ENCODE measurements at regions not wholly inside any gene's neighbourhood (a gene's known extent, or its start where the extent isn't known, plus 50 kb on each side); places are given as distances from the start of the nearest gene placed in this dataset.
"Not testable (repeated sequence)": the region's sequence is repeated elsewhere in the genome, so short reads cannot be mapped to it uniquely, and the experiment has no call there.

GRCh38 chrX:89350024-89350423 lies 571.7 kb upstream of the TGIF2LX start:
- not testable (repeated sequence) for DNase-seq

GRCh38 chrX:89369904-89370303 lies 551.8 kb upstream of the TGIF2LX start:
- not testable (repeated sequence) for DNase-seq

DNA sequence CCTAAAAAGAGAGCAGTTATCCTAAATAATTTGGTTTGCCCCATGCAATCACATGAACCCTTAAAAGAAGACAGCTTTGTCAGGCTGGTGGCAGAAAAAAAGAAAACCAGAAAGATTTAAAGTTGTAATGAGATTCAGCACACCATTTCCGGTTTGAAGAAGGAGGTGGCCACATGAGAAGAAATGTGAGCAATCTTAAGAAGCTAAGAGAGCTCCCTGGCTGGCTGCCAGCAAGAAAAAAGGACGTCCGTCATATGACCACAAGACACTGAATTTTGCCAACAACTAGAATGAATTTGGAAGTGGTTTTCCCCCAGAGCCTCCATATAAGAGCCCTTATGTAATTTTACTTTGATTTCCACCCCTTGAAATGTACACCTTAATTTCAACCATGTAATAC lies 528.7 kb upstream of the TGIF2LX start:
- DNase-seq = peak; percentile 1

DNA sequence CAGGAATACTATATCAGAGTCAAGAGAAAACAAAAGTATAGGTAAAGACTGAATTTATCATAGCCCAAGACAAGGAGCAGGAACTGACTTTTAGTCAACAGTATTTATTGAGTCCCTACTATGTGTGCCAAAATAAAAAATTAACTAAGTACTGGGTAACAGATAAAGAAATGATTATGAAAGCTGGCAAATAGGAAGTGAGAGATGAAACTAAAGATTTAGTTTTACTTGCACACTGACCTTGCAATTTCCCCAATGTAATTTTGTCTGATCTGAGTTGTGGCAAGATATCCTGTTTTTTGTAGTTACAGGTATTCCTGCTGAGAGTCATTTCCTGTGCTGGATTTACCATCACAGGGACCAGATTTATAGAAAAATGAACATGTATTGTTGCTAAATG lies 518.9 kb upstream of the TGIF2LX start:
- DNase-seq = not testable (repeated sequence)

GRCh38 chrX:89405148-89405547 lies 516.6 kb upstream of the TGIF2LX start:
- DNase-seq = not testable (repeated sequence)

DNA sequence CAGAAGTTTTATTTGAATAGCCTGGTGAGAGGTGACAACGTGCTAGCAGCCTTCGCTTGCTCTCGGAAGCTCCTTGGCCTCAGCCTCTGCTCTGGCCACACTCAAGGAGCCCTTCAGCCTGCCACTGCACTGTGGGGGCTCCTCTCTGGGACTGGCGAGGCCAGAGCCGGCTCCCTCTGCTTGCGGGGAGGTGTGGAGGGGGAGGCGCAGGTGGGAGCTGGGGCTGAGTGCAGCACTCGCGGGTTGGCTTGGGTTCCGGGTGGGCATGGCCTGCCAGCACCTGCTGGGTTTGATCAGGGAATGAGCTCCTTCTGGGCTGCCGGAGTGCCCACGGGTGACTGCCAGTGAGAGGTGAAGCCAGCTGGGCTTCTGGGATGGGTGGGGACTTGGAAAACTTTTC lies 504.8 kb upstream of the TGIF2LX start:
- not testable (repeated sequence) for DNase-seq

- not testable (repeated sequence) for DNase-seq
Measured at GRCh38 chrX:89432652-89433231, 489.0 kb upstream of the TGIF2LX start.

Data from hematopoietic multipotent progenitor cell treated with erythropoietin and hydrocortisone succinate and interleukin-3 and kit ligand, for 6 days (in vitro differentiated cells).